ENCODE measurements at regions not wholly inside any gene's neighbourhood (a gene's known extent, or its start where the extent isn't known, plus 50 kb on each side); places are given as distances from the start of the nearest gene placed in this dataset.

GRCh38 chr21:15236111-15236510 lies 171.3 kb upstream of the NRIP1 start:
- DNase-seq (no peak), ATAC-seq (ENCODE audit: insufficient read depth, low FRiP score) (no peak)
- H3K4me1 ChIP-seq (ENCODE audit: control insufficient read depth in 5 of 5, insufficient read depth in 5 of 5, low read length in 5 of 5) = peaks cover 0 to 2% (median 0%) of the 10 kb centered on the region in 5 donors
- TF ChIP-seq CTCF (IDR thresholded peaks at IDR 0.05; ENCODE audit: control extremely low read depth, extremely low read depth) = no peak
- WGBS, 2 donors = 68 to 96% methylated on average over 2 of the region's 2 CpGs
- no peak overlapping the region for H3K9ac ChIP-seq (ENCODE audit: insufficient read depth in 1 of 2, low read length in 2 of 2)
- H3K9me3 ChIP-seq (ENCODE audit: control insufficient read depth in 4 of 4, insufficient read depth in 3 of 4, low read length in 3 of 4) = no peaks in the 10 kb centered on the region
- H3K27me3 ChIP-seq (ENCODE audit: control insufficient read depth in 3 of 3, insufficient read depth in 3 of 3, low read length in 2 of 3) = no peaks in the 10 kb centered on the region
- no peaks in the 10 kb centered on the region for H3K36me3 ChIP-seq (ENCODE audit: control insufficient read depth in 4 of 4, insufficient read depth in 4 of 4, low read length in 4 of 4)
- no peak overlapping the region for H3K27ac ChIP-seq (ENCODE audit: low read depth in 1 of 2, low read length in 1 of 2)
- no peak overlapping the region for H3K4me3 ChIP-seq

DNA sequence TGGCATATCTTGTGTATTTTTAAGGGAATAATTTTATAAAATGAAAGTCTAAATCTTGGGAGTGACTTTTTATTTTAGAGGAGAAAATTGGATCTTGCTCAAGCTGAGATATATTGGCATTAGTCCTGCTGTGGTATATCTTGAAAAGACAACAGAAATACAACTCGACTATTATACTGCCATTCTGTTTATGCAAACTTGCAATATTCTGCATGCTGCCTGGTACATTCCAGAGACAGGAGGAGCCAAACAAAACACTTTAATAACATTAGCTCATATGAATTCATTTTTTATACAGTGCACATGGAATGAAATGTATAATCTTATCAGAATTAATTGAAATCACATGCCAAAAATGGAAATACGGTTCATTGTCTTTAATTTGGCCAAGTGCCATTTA lies 176.0 kb upstream of the NRIP1 start:
- no peak for TF ChIP-seq CTCF (IDR thresholded peaks at IDR 0.05; ENCODE audit: control extremely low read depth, extremely low read depth)
- H3K9me3 ChIP-seq (ENCODE audit: control insufficient read depth in 4 of 4, insufficient read depth in 3 of 4, low read length in 3 of 4) = no peaks in the 10 kb centered on the region
- no peak overlapping the region for H3K27ac ChIP-seq (ENCODE audit: low read depth in 1 of 2, low read length in 1 of 2)
- WGBS, 2 donors = 52 to 72% methylated on average over 2 of the region's 2 CpGs
- DNase-seq (peak in 1 of 3 donors; percentile 37), ATAC-seq (ENCODE audit: insufficient read depth, low FRiP score) (no peak)
- H3K4me1 ChIP-seq (ENCODE audit: control insufficient read depth in 5 of 5, insufficient read depth in 5 of 5, low read length in 5 of 5) = peaks cover 0 to 2% (median 0%) of the 10 kb centered on the region in 5 donors
- no peaks in the 10 kb centered on the region for H3K27me3 ChIP-seq (ENCODE audit: control insufficient read depth in 3 of 3, insufficient read depth in 3 of 3, low read length in 2 of 3)
- no peaks in the 10 kb centered on the region for H3K36me3 ChIP-seq (ENCODE audit: control insufficient read depth in 4 of 4, insufficient read depth in 4 of 4, low read length in 4 of 4)
- H3K9ac ChIP-seq (ENCODE audit: insufficient read depth in 1 of 2, low read length in 2 of 2) = no peak overlapping the region
- no peak overlapping the region for H3K4me3 ChIP-seq

- Histone ChIP-seq H3K4me3 (no peak overlapping the region), H3K27ac (ENCODE audit: low read depth in 1 of 2, low read length in 1 of 2) (no peak overlapping the region), H3K9me3 (ENCODE audit: control insufficient read depth in 4 of 4, insufficient read depth in 3 of 4, low read length in 3 of 4) (no peaks in the 10 kb centered on the region), H3K36me3 (ENCODE audit: control insufficient read depth in 4 of 4, insufficient read depth in 4 of 4, low read length in 4 of 4) (no peaks in the 10 kb centered on the region), H3K27me3 (ENCODE audit: control insufficient read depth in 3 of 3, insufficient read depth in 3 of 3, low read length in 2 of 3) (no peaks in the 10 kb centered on the region), H3K4me1 (ENCODE audit: control insufficient read depth in 5 of 5, insufficient read depth in 5 of 5, low read length in 5 of 5) (peaks cover 0 to 2% (median 0%) of the 10 kb centered on the region in 5 donors), H3K9ac (ENCODE audit: insufficient read depth in 1 of 2, low read length in 2 of 2) (no peak overlapping the region)
- no peak for TF ChIP-seq CTCF (IDR thresholded peaks at IDR 0.05; ENCODE audit: control extremely low read depth, extremely low read depth)
- DNase-seq (no peak), ATAC-seq (ENCODE audit: insufficient read depth, low FRiP score) (no peak)
- WGBS, 2 donors = 65 to 85% methylated on average over 2 of the region's 2 CpGs
Observed at GRCh38 chr21:15241997-15242736, 177.4 kb upstream of the NRIP1 start.

GRCh38 chr21:15242906-15243305 lies 178.1 kb upstream of the NRIP1 start:
- Histone ChIP-seq H3K27me3 (ENCODE audit: control insufficient read depth in 3 of 3, insufficient read depth in 3 of 3, low read length in 2 of 3) (no peaks in the 10 kb centered on the region), H3K9ac (ENCODE audit: insufficient read depth in 1 of 2, low read length in 2 of 2) (no peak overlapping the region), H3K4me1 (ENCODE audit: control insufficient read depth in 5 of 5, insufficient read depth in 5 of 5, low read length in 5 of 5) (peaks cover 0 to 2% (median 0%) of the 10 kb centered on the region in 5 donors), H3K27ac (ENCODE audit: low read depth in 1 of 2, low read length in 1 of 2) (no peak overlapping the region), H3K9me3 (ENCODE audit: control insufficient read depth in 4 of 4, insufficient read depth in 3 of 4, low read length in 3 of 4) (no peaks in the 10 kb centered on the region), H3K4me3 (no peak overlapping the region), H3K36me3 (ENCODE audit: control insufficient read depth in 4 of 4, insufficient read depth in 4 of 4, low read length in 4 of 4) (no peaks in the 10 kb centered on the region)
- no peak for TF ChIP-seq CTCF (IDR thresholded peaks at IDR 0.05; ENCODE audit: control extremely low read depth, extremely low read depth)
- no peak for ATAC-seq (ENCODE audit: insufficient read depth, low FRiP score)
- no peak for DNase-seq

Measured in lung (tissue), 11 donors.